ENCODE measurements at regions not wholly inside any gene's neighbourhood (a gene's known extent, or its start where the extent isn't known, plus 50 kb on each side); places are given as distances from the start of the nearest gene placed in this dataset.

DNA sequence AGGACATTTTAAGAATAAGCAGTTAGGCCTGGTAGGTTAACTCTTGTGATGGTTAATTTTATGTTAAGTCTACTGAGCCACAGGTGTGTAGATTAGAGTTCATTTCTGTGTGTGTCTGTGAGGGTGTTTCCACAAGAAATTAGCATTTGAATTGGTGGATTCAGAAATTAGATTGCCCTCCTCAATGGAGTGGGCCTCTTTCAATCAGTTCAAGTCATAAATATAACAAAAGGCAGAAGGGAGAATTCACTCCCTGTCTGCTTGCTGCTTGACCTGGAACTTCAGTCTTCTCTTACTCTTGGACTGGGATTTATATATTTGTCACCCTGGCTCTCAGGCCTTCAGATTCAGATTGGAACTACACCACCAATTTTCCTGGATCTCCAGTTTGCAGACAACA is 55.3 kb upstream of the POM121L12 start:
- H3K27me3 ChIP-seq (ENCODE audit: control insufficient read depth, insufficient read depth, low read length, poor library complexity, severe bottlenecking), result no peaks in the 10 kb centered on the region
- no peaks in the 10 kb centered on the region for H3K36me3 ChIP-seq (ENCODE audit: control insufficient read depth, insufficient read depth, low read length)
- H3K9me3 Mint-ChIP-seq, result peaks cover 25% of the 10 kb centered on the region
- H3K4me1 ChIP-seq (ENCODE audit: control insufficient read depth, insufficient read depth, low read length), result no peaks in the 10 kb centered on the region
- H3K27ac ChIP-seq (ENCODE audit: low read depth, low read length), result no peak overlapping the region
- no peaks in the 10 kb centered on the region for H3K4me1 Mint-ChIP-seq
- no peak for DNase-seq
- no peaks in the 10 kb centered on the region for H3K36me3 Mint-ChIP-seq (ENCODE audit: low read depth)
- H3K27ac Mint-ChIP-seq, result no peak overlapping the region
- H3K27me3 Mint-ChIP-seq (ENCODE audit: insufficient read depth), result no peaks in the 10 kb centered on the region
- no peak overlapping the region for H3K4me3 Mint-ChIP-seq
- H3K4me3 ChIP-seq (ENCODE audit: low read length), result no peak overlapping the region
- peaks cover 14% of the 10 kb centered on the region for H3K9me3 ChIP-seq (ENCODE audit: control insufficient read depth, low read length)
- TF ChIP-seq, protein P1, sequence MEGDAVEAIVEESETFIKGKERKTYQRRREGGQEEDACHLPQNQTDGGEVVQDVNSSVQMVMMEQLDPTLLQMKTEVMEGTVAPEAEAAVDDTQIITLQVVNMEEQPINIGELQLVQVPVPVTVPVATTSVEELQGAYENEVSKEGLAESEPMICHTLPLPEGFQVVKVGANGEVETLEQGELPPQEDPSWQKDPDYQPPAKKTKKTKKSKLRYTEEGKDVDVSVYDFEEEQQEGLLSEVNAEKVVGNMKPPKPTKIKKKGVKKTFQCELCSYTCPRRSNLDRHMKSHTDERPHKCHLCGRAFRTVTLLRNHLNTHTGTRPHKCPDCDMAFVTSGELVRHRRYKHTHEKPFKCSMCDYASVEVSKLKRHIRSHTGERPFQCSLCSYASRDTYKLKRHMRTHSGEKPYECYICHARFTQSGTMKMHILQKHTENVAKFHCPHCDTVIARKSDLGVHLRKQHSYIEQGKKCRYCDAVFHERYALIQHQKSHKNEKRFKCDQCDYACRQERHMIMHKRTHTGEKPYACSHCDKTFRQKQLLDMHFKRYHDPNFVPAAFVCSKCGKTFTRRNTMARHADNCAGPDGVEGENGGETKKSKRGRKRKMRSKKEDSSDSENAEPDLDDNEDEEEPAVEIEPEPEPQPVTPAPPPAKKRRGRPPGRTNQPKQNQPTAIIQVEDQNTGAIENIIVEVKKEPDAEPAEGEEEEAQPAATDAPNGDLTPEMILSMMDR (conservative IDR thresholded peaks at IDR 0.05), result no peak
- no peak overlapping the region for H3K9ac ChIP-seq (ENCODE audit: extremely low read depth, low read length, poor library complexity, severe bottlenecking)

DNA sequence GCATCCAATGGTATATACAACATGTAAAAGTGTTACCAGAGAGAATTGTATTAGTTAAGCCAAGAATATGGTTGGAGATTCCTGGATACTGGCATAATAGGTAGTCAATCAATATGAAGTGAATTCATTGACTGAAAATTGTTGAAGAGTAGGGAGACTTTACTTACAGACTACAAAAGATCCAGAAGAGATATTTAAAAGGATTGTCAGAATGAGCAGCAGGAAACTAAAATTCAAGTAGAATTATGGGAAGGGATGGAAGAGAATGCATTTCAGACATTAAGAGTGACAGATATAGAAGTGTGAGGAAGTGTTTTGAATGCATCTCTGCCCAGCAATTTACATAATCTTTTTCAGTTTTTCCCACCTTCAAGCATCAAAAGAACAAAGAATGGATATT is 62.3 kb upstream of the POM121L12 start:
- Mint-ChIP-seq H3K4me3 (no peak overlapping the region), H3K36me3 (ENCODE audit: low read depth) (no peaks in the 10 kb centered on the region), H3K4me1 (no peaks in the 10 kb centered on the region), H3K9me3 (no peaks in the 10 kb centered on the region), H3K27me3 (ENCODE audit: insufficient read depth) (no peaks in the 10 kb centered on the region), H3K27ac (no peak overlapping the region)
- no peak overlapping the region for H3K4me3 ChIP-seq (ENCODE audit: low read length)
- no peak overlapping the region for H3K27ac ChIP-seq (ENCODE audit: low read depth, low read length)
- DNase-seq, result no peak
- no peak overlapping the region for H3K9ac ChIP-seq (ENCODE audit: extremely low read depth, low read length, poor library complexity, severe bottlenecking)
- H3K27me3 ChIP-seq (ENCODE audit: control insufficient read depth, insufficient read depth, low read length, poor library complexity, severe bottlenecking), result no peaks in the 10 kb centered on the region
- H3K9me3 ChIP-seq (ENCODE audit: control insufficient read depth, low read length), result no peaks in the 10 kb centered on the region
- no peaks in the 10 kb centered on the region for H3K36me3 ChIP-seq (ENCODE audit: control insufficient read depth, insufficient read depth, low read length)
- no peaks in the 10 kb centered on the region for H3K4me1 ChIP-seq (ENCODE audit: control insufficient read depth, insufficient read depth, low read length)
- TF ChIP-seq, protein P1 (conservative IDR thresholded peaks at IDR 0.05), result no peak

DNA sequence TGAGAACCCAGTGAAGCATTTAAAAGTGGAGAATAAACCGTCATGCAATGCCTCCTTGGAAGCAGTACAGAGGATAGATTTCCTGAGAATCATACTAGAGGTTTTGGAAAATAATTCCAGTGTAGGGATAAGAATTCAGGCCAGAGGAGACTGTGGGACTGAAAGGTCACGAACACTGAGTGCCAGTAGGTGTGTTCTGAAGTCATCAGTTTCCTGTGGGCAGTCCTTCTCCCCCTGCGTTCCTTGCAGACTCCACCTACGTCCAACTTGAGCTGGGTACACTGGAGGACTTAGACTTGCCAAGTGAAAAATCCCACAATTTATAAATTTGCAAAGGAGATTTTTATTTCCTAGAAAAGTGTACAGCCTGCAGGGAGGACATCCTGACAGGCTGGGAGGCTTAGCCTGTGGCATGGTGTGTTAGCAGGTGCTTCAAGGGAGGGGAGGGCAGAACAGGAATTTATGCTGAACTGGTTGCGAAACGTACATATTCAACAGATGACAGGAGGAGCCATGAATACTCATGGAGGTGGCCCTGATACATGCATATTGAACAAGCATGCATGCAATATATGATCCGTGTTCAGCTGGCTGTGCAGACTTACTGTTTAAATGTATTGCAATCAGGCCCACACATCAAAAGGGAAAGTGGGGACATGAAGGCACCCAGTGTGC is 72.9 kb upstream of the POM121L12 start:
- DNase-seq, result no peak
- H3K4me1 Mint-ChIP-seq, result peaks cover 24% of the 10 kb centered on the region
- H3K4me3 ChIP-seq (ENCODE audit: low read length), result no peak overlapping the region
- H3K27ac ChIP-seq (ENCODE audit: low read depth, low read length), result no peak overlapping the region
- H3K4me1 ChIP-seq (ENCODE audit: control insufficient read depth, insufficient read depth, low read length), result no peaks in the 10 kb centered on the region
- H3K27ac Mint-ChIP-seq, result no peak overlapping the region
- WGBS, 2 experiments (ENCODE audit: insufficient coverage in 1 of 2, insufficient read length in 1 of 2), result 91 to 94% methylated on average over 6 to 7 of the region's 7 CpGs
- no peaks in the 10 kb centered on the region for H3K9me3 ChIP-seq (ENCODE audit: control insufficient read depth, low read length)
- no peaks in the 10 kb centered on the region for H3K9me3 Mint-ChIP-seq
- H3K36me3 ChIP-seq (ENCODE audit: control insufficient read depth, insufficient read depth, low read length), result no peaks in the 10 kb centered on the region
- no peak overlapping the region for H3K9ac ChIP-seq (ENCODE audit: extremely low read depth, low read length, poor library complexity, severe bottlenecking)
- no peaks in the 10 kb centered on the region for H3K36me3 Mint-ChIP-seq (ENCODE audit: low read depth)
- TF ChIP-seq, protein P1 (conservative IDR thresholded peaks at IDR 0.05), result no peak
- H3K27me3 ChIP-seq (ENCODE audit: control insufficient read depth, insufficient read depth, low read length, poor library complexity, severe bottlenecking), result no peaks in the 10 kb centered on the region
- H3K27me3 Mint-ChIP-seq (ENCODE audit: insufficient read depth), result no peaks in the 10 kb centered on the region
- no peak overlapping the region for H3K4me3 Mint-ChIP-seq
